Heart left ventricle (tissue), 16 donors: ENCODE measurements at regions not wholly inside any gene's neighbourhood (a gene's known extent, or its start where the extent isn't known, plus 50 kb on each side); places are given as distances from the start of the nearest gene placed in this dataset.
"Not testable (repeated sequence)": the region's sequence is repeated elsewhere in the genome, so short reads cannot be mapped to it uniquely, and the experiment has no call there.

ENCODE experiments used
- ATAC-seq, 4 donors: fragments of 200-7000 bp; cut with Tn5 transposase; one replicate each; pipeline ENCODE4 v1.9.1; 2020 to 2022; ENCODE audit warnings: moderate library complexity in 4 of 4, mild to moderate bottlenecking in 3 of 4, moderate number of reproducible peaks in 1 of 4
- DNase-seq, 5 donors: peaks; one replicate each; pipeline ENCODE4 v3.0.0-alpha.2; 2020
- H3K27ac ChIP-seq, 12 donors: fragments of 200-600 bp; sonication (generic) in 4 of 12; one replicate each; pipeline versions ENCODE4 v1.5.0 to v1.8.0; 2016 to 2022; ENCODE audit warnings: mild to moderate bottlenecking in 2 of 12
- H3K27me3 ChIP-seq, 9 donors: fragments of 200-600 bp; sonication (generic) in 2 of 9; one replicate each; pipeline versions ENCODE4 v1.5.1 to v1.8.0; 2016 to 2022; ENCODE audit warnings: mild to moderate bottlenecking in 3 of 9
- H3K36me3 ChIP-seq, 9 donors: fragments of 200-600 bp; sonication (generic) in 2 of 9; one replicate each; pipeline versions ENCODE4 v1.5.0 to v1.8.0; 2018 to 2022; ENCODE audit warnings: mild to moderate bottlenecking in 2 of 9
- H3K4me1 ChIP-seq, 12 donors: fragments of 200-600 bp; sonication (generic) in 4 of 12; one replicate each; pipeline versions ENCODE4 v1.5.0 to v1.8.0; 2016 to 2022; ENCODE audit warnings: mild to moderate bottlenecking in 3 of 12
- H3K4me3 ChIP-seq, 12 donors: fragments of 200-600 bp; sonication (generic) in 4 of 12; one replicate each; pipeline versions ENCODE4 v1.5.0 to v1.8.0; 2017 to 2022; ENCODE audit warnings: mild to moderate bottlenecking in 9 of 12, moderate library complexity in 4 of 12
- H3K9me3 ChIP-seq, 12 donors: fragments of 200-600 bp; sonication (generic) in 4 of 12; one replicate each; pipeline versions ENCODE4 v1.5.0 to v1.8.0; 2016 to 2022; ENCODE audit warnings: mild to moderate bottlenecking in 1 of 12
- CTCF ChIP-seq, 12 donors: fragments of 200-600 bp; sonication (generic) in 4 of 12; IDR thresholded peaks; one replicate each; pipeline versions ENCODE4 v1.5.0 to v1.8.0; 2018 to 2022; ENCODE audit warnings: antibody characterized with exemption in 12 of 12, mild to moderate bottlenecking in 5 of 12
- WGBS, 4 donors: extraction: QIAGEN DNeasy Blood & Tissue Kit in 2 of 4; methylation state at CpG; one replicate each; pipeline versions ENCODE4 v1.1.5 to v1.1.7; 2013 to 2018; 5-methylcytosine and 5-hydroxymethylcytosine counted together
- intact Hi-C, 10 donors: fragments of 100-400 bp; cut with DNase I; formaldehyde crosslinking; loops; one replicate each; pipeline versions ENCODE4 v1.11.1 to v1.14.2; 2022
- donor health status: ischemic (EF 13 %, LVEDD 7.1; RV severe dilation, severe dysfunction).
- donor health status: healthy with polysubstance abuse.
- donor health status: DM: no; HTN: yes; CAD: no.
- donor health status: DM: no; HTN: no; CAD: no.
- donor health status: ischemic (EF 25% LVEDD 6.9; RV normal size, moderate dysfunction).
- donor health status: ischemic (EF 25% LVEDD 5.7; RV mildly dilated, moderate dysfunction).
- donor health status: healthy.
- donor health status: DM: yes; HTN: yes; CAD: no.
- donor health status: ischemic (EF 35%, LVEDD 5.7; RV mildly dilated, moderate dysfunction).
- donor health status: nonischemic (EF 11% LVEDD 7.7; RV severe dilation, severe dysfunction).
- donor health status: DM: yes; HTN: yes; CAD: no.
- donor health status: PGD.
- donor health status: ischemic (EF 29% LVEDD 5.4; RV normal size, mild dysfunction).
- donor health status: nonischemic (EF 23%, LVEDD 6.1; RV moderate dilation, normal function).

- H3K27me3 ChIP-seq, H3K4me3 ChIP-seq, H3K9me3 ChIP-seq, H3K36me3 ChIP-seq, H3K4me1 ChIP-seq, H3K27ac ChIP-seq, intact Hi-C loops, DNase-seq, ATAC-seq: not testable (repeated sequence)
- 71 to 90% (median 85%) methylated on average over 5 to 6 of the region's 7 CpGs for WGBS, 4 donors
Measured at GRCh38 chr16:32947336-32947735, 246.7 kb upstream of the TP53TG3C start.

- ATAC-seq, H3K4me3 ChIP-seq, H3K27me3 ChIP-seq, H3K36me3 ChIP-seq, intact Hi-C loops, H3K9me3 ChIP-seq, H3K27ac ChIP-seq, H3K4me1 ChIP-seq, DNase-seq: not testable (repeated sequence)
- WGBS, 4 donors, result 68 to 81% (median 76%) methylated on average over 2 to 8 of the region's 10 CpGs
Measured at GRCh38 chr16:32946041-32946560, 247.9 kb upstream of the TP53TG3C start.

- H3K9me3 ChIP-seq, ATAC-seq, DNase-seq, H3K27ac ChIP-seq, H3K4me1 ChIP-seq, H3K36me3 ChIP-seq, H3K27me3 ChIP-seq, intact Hi-C loops, H3K4me3 ChIP-seq: not testable (repeated sequence)
- 76 to 81% (median 77%) methylated on average over 5 to 6 of the region's 7 CpGs for WGBS, 4 donors
Measured at GRCh38 chr16:32945311-32945710, 248.7 kb upstream of the TP53TG3C start.

GRCh38 chr16:32939845-32940244, 254.2 kb upstream of the TP53TG3C start:
- DNase-seq, H3K36me3 ChIP-seq: not testable (repeated sequence)
- WGBS, 4 donors, result no CpG with 5 or more reads among the region's 4 CpGs

GRCh38 chr16:32937929-32938328, 256.1 kb upstream of the TP53TG3C start:
- DNase-seq, ATAC-seq, H3K27me3 ChIP-seq, H3K4me3 ChIP-seq, H3K9me3 ChIP-seq, H3K36me3 ChIP-seq, H3K27ac ChIP-seq, intact Hi-C loops, H3K4me1 ChIP-seq: not testable (repeated sequence)
- 82 to 90% (median 85%) methylated on average over 4 to 10 of the region's 10 CpGs for WGBS, 4 donors

More at GRCh38 chr16:32939845-32940244, 254.2 kb upstream of the TP53TG3C start:
- H3K9me3 ChIP-seq, H3K27me3 ChIP-seq, H3K4me3 ChIP-seq, ATAC-seq, intact Hi-C loops, H3K4me1 ChIP-seq, H3K27ac ChIP-seq: not testable (repeated sequence)

- intact Hi-C loops, H3K4me1 ChIP-seq, H3K36me3 ChIP-seq, H3K27ac ChIP-seq, H3K27me3 ChIP-seq, H3K4me3 ChIP-seq, H3K9me3 ChIP-seq, DNase-seq: not testable (repeated sequence)
- 56 to 73% (median 65%) methylated on average over 14 to 16 of the region's 16 CpGs for WGBS, 4 donors
- TF ChIP-seq CTCF (IDR thresholded peaks at IDR 0.05), result peak in 6 of 12 donors; percentile 9 to 29 (median 20)
- peak; percentile 26 to 57 (median 50) for ATAC-seq
Measured at GRCh38 chr16:32932240-32933040, 256.5 kb upstream of the TP53TG3 start.

GRCh38 chr16:32925192-32925591, 249.2 kb upstream of the TP53TG3 start:
- 91 to 95% methylated on average over 20 to 22 of the region's 31 CpGs; no CpG with 5 or more reads in 2 of the 4 donors for WGBS, 4 donors
- H3K27me3 ChIP-seq, H3K27ac ChIP-seq, H3K4me3 ChIP-seq, H3K36me3 ChIP-seq, DNase-seq, ATAC-seq, intact Hi-C loops, H3K4me1 ChIP-seq, H3K9me3 ChIP-seq: not testable (repeated sequence)
